ENCODE measurements at regions not wholly inside any gene's neighbourhood (a gene's known extent, or its start where the extent isn't known, plus 50 kb on each side); places are given as distances from the start of the nearest gene placed in this dataset.

DNA sequence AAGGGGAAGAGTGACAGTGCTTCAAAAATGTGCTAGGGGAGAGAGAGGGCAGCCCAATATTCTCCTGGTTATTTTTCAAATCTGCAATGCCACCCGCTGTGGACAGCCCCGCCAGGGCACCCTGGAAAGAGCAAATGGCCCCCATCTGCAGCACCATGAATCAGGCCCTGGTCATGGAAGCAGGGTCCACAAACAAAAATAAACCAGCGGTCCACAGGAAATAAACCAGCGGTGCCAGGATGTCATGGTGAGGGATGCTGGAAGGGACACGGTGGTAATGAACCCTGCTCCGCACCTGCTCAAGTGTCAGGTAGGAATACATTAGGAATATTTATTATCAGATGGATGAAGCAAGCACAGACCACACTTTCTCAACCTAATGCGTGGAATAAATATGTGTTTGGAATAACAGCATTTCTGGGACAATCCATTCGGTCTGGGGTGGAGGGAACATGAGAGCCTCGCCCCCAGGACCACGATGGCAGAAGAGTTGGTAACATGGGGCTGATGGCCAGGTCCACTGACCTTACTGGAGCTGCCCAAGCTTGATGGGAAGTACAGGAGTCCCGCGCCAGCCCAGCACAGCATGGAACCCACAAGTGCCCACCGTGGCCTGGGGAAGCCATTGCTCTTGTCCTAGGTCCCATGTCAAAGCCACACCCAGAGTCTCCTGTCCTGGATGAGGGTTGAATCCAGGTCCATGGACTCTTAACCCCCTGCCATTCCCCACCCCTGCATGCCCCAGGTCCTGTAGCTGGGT lies 181.7 kb downstream of the BRD1 start (continued):
- TF ChIP-seq ZBTB21 (tag by site-specific recombination; IDR thresholded peaks at IDR 0.05), result no peak

DNA sequence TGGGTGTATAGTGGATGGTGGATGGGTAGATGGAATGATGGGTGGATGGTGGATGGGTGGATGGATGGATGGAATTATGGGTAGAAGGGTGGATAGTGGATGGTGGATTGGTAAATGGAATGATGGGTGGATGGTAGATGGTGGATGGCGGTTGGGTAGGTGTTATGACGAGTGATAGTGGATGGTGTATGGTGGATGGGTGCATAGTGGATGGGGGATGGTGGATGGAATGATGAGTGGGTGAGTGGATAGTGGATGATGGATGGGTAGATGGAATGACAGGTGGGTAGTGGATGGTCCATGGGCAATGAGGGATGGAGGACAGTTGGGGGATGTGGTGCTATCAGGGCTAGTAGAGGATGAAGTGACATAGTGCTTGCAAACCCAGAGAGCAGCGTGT lies 182.4 kb downstream of the BRD1 start:
- Histone ChIP-seq H3K9me3 (ENCODE audit: control insufficient read depth, insufficient read depth, low read depth, low read length) (no peaks in the 10 kb centered on the region), H3K4me3 (ENCODE audit: low read depth, low read length) (no peak overlapping the region), H3K36me3 (ENCODE audit: control insufficient read depth in 2 of 2, insufficient read depth in 1 of 2, low read length in 2 of 2) (no peaks in the 10 kb centered on the region), H3K4me1 (ENCODE audit: control insufficient read depth, insufficient read depth, low read length) (no peaks in the 10 kb centered on the region), H3K27ac (ENCODE audit: extremely low read depth, low read depth, low read length) (no peak overlapping the region)
- ChIA-PET CTCF (no interaction called here), POLR2A (no interaction called here)
- TF ChIP-seq ZNF132 (tag by site-specific recombination; IDR thresholded peaks at IDR 0.05; ENCODE audit: borderline replicate concordance) (no peak), ZNF174 (tag by site-specific recombination; IDR thresholded peaks at IDR 0.05) (no peak), BCL11B (tag by site-specific recombination; IDR thresholded peaks at IDR 0.05; ENCODE audit: low read depth) (no peak), ZBTB17 (tag by site-specific recombination; IDR thresholded peaks at IDR 0.05) (peak; percentile 65), ZNF366 (tag by site-specific recombination; conservative IDR thresholded peaks at IDR 0.05) (peak; percentile 54; the same call in 1 of the 2 replicates), EGR2 (tag by site-specific recombination; IDR thresholded peaks at IDR 0.05; ENCODE audit: low read depth) (0 out of 2 replicates have a peak, but pooled peaks have one; percentile 19), KLF8 (tag by site-specific recombination; IDR thresholded peaks at IDR 0.05) (no peak), ZNF530 (tag by site-specific recombination; IDR thresholded peaks at IDR 0.05; ENCODE audit: low read depth) (no peak), SCRT2 (tag by site-specific recombination; IDR thresholded peaks at IDR 0.05) (no peak), ZNF623 (tag by site-specific recombination; IDR thresholded peaks at IDR 0.05) (no peak), ZBTB1 (tag by site-specific recombination; IDR thresholded peaks at IDR 0.05) (no peak), ZNF23 (tag by site-specific recombination; IDR thresholded peaks at IDR 0.05; ENCODE audit: borderline replicate concordance) (no peak), ZNF629 (tag by site-specific recombination; IDR thresholded peaks at IDR 0.05) (no peak), ZNF670 (tag by site-specific recombination; IDR thresholded peaks at IDR 0.05; ENCODE audit: low read depth) (no peak; the same call in 1 of the 2 replicates), FEZF1 (tag by site-specific recombination; IDR thresholded peaks at IDR 0.05) (no peak), ZNF555 (tag by site-specific recombination; conservative IDR thresholded peaks at IDR 0.05) (no peak), ZNF37A (tag by site-specific recombination; IDR thresholded peaks at IDR 0.05) (no peak), ZNF621 (tag by site-specific recombination; IDR thresholded peaks at IDR 0.05) (0 out of 2 replicates have a peak, but pooled peaks have one; percentile 57), ZNF830 (tag by site-specific recombination; IDR thresholded peaks at IDR 0.05; ENCODE audit: low read depth) (no peak), YY2 (tag by site-specific recombination; IDR thresholded peaks at IDR 0.05) (no peak)
- TF ChIP-seq, protein P1, sequence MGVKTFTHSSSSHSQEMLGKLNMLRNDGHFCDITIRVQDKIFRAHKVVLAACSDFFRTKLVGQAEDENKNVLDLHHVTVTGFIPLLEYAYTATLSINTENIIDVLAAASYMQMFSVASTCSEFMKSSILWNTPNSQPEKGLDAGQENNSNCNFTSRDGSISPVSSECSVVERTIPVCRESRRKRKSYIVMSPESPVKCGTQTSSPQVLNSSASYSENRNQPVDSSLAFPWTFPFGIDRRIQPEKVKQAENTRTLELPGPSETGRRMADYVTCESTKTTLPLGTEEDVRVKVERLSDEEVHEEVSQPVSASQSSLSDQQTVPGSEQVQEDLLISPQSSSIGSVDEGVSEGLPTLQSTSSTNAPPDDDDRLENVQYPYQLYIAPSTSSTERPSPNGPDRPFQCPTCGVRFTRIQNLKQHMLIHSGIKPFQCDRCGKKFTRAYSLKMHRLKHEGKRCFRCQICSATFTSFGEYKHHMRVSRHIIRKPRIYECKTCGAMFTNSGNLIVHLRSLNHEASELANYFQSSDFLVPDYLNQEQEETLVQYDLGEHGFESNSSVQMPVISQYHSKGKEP (tag by site-specific recombination; IDR thresholded peaks at IDR 0.05), result no peak
- TF ChIP-seq, protein P2, sequence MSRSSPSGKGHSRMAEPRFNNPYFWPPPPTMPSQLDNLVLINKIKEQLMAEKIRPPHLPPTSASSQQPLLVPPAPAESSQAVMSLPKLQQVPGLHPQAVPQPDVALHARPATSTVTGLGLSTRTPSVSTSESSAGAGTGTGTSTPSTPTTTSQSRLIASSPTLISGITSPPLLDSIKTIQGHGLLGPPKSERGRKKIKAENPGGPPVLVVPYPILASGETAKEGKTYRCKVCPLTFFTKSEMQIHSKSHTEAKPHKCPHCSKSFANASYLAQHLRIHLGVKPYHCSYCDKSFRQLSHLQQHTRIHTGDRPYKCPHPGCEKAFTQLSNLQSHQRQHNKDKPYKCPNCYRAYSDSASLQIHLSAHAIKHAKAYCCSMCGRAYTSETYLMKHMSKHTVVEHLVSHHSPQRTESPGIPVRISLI (tag by site-specific recombination; IDR thresholded peaks at IDR 0.05), result no peak
- TF ChIP-seq, protein P3, sequence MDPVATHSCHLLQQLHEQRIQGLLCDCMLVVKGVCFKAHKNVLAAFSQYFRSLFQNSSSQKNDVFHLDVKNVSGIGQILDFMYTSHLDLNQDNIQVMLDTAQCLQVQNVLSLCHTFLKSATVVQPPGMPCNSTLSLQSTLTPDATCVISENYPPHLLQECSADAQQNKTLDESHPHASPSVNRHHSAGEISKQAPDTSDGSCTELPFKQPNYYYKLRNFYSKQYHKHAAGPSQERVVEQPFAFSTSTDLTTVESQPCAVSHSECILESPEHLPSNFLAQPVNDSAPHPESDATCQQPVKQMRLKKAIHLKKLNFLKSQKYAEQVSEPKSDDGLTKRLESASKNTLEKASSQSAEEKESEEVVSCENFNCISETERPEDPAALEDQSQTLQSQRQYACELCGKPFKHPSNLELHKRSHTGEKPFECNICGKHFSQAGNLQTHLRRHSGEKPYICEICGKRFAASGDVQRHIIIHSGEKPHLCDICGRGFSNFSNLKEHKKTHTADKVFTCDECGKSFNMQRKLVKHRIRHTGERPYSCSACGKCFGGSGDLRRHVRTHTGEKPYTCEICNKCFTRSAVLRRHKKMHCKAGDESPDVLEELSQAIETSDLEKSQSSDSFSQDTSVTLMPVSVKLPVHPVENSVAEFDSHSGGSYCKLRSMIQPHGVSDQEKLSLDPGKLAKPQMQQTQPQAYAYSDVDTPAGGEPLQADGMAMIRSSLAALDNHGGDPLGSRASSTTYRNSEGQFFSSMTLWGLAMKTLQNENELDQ (tag by site-specific recombination; IDR thresholded peaks at IDR 0.05; ENCODE audit: low read depth), result no peak
- TF ChIP-seq, protein P4, sequence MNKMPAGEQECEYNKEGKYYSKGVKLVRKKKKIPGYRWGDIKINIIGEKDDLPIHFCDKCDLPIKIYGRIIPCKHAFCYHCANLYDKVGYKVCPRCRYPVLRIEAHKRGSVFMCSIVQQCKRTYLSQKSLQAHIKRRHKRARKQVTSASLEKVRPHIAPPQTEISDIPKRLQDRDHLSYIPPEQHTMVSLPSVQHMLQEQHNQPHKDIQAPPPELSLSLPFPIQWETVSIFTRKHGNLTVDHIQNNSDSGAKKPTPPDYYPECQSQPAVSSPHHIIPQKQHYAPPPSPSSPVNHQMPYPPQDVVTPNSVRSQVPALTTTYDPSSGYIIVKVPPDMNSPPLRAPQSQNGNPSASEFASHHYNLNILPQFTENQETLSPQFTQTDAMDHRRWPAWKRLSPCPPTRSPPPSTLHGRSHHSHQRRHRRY (tag by site-specific recombination; IDR thresholded peaks at IDR 0.05), result no peak
- TF ChIP-seq, protein P5, sequence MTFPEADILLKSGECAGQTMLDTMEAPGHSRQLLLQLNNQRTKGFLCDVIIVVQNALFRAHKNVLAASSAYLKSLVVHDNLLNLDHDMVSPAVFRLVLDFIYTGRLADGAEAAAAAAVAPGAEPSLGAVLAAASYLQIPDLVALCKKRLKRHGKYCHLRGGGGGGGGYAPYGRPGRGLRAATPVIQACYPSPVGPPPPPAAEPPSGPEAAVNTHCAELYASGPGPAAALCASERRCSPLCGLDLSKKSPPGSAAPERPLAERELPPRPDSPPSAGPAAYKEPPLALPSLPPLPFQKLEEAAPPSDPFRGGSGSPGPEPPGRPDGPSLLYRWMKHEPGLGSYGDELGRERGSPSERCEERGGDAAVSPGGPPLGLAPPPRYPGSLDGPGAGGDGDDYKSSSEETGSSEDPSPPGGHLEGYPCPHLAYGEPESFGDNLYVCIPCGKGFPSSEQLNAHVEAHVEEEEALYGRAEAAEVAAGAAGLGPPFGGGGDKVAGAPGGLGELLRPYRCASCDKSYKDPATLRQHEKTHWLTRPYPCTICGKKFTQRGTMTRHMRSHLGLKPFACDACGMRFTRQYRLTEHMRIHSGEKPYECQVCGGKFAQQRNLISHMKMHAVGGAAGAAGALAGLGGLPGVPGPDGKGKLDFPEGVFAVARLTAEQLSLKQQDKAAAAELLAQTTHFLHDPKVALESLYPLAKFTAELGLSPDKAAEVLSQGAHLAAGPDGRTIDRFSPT (tag by site-specific recombination; IDR thresholded peaks at IDR 0.05), result no peak
